Epidermal melanocyte (primary cell): ENCODE measurements at regions not wholly inside any gene's neighbourhood (a gene's known extent, or its start where the extent isn't known, plus 50 kb on each side); places are given as distances from the start of the nearest gene placed in this dataset.
"Not testable (repeated sequence)": the region's sequence is repeated elsewhere in the genome, so short reads cannot be mapped to it uniquely, and the experiment has no call there.

ENCODE experiments used
- DNase-seq: peaks from one replicate; pipeline ENCODE4 v3.0.0; 2011; ENCODE audit warnings: low spot score; ENCODE audit not compliant: insufficient read length

GRCh38 chr2:59232394-59233165, 991.5 kb upstream of the FANCL start:
- DNase-seq, result no peak

DNA sequence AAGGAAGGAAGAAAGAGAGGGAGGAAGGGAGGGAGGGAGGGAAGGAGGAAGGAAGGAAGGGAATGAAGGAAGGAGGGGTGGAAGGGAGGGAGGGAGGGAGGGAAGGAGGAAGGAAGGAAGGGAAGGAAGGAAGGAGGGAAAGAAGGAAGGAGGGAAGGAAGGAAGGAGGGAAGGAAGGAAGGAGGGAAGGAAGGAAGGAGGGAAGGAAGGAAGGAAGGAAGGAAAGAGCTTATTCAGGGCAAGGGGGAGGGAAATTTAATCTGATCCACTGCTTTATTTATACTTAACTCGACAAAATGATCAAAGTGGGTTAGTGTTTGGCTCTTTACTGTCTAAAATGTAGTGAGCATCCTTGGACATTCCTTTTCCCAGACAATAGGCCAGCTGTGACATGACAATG, 985.2 kb upstream of the FANCL start:
- DNase-seq, result not testable (repeated sequence)

GRCh38 chr2:59223742-59224141, 982.6 kb upstream of the FANCL start:
- no peak for DNase-seq

- DNase-seq, result no peak
These were observed 976.2 kb upstream of the FANCL start for GRCh38 chr2:59217360-59217759.

GRCh38 chr2:59206361-59206760, 965.2 kb upstream of the FANCL start:
- no peak for DNase-seq

DNA sequence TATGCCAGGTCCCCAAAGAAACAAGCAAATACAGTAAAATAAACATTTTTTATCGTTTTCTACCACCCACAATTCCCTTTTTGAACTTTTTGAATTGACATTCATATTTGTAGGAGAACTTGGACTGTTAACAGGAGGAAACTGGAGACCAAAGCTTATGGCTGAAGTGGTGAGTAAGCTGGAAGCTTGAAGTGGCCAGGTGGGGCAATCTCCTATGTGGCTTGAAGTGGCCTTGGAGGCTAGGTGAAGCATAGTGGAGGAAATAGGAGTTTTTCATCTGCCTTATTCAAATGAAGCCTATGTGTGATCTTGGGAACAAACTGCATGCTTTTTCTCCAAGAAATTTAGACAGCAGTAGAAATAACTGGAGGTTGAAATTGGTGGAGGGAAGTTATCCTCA, 962.9 kb upstream of the FANCL start:
- no peak for DNase-seq

DNA sequence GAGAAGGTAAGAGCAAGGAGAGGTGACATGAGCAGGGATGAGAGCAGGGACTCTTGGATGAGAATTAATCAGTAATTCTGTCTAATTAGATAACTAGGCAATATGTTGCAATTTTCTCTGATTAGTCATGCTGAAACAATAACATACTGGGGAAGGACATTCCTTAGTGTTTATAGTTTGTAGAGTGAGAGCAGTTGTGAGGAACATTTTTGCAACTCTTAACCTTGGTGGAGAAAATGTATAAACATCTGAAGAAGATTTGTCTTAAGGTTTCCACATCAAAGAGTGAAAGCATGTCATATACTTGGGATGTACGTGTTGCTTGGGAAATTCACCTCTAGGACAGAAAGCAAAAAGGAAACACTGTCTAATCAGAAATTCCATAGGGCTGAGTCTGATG, 955.4 kb upstream of the FANCL start:
- DNase-seq, result no peak

- DNase-seq, result no peak
These were observed 954.7 kb upstream of the FANCL start for GRCh38 chr2:59195851-59196250.

DNA sequence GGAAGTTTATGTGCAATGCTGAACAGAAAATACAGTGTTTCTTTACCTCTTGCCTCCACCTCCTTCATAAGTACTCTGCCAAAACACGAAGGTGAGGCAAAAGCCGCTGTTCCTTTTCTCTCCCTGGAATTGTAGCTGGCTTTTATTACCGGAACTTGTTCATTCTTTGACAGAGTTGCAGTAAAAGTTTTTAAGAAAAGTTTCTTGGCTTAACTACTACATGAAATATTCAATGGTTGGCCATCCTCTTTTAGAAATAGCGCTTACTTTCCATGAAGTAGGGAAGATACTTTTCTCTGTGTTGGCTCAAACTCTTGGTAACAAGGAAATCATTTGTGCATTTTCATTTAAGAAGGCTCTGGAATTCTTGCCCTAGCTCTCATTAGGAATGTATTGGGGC, 950.7 kb upstream of the FANCL start:
- DNase-seq, result no peak

DNA sequence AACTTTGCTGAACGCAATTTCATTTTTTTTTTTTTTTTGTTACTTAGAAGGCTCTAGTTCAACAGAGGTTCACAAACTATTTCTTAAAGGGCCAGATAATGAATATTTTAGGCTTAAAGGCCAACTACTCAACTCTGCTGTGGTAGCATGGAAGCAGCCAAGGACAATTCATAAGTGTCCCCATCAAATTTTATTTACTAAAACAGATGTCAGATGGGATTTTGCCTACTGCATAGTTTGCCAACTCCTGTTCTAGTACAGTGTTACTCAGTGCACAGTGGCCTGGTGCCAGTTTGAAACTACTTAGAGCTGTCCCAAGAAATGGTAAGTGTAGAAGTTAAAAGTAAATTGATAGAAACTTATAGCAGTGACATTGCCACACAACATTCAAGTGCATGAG, 949.4 kb upstream of the FANCL start:
- no peak for DNase-seq

- no peak for DNase-seq
These were observed 943.3 kb upstream of the FANCL start for GRCh38 chr2:59184276-59185020.

DNA sequence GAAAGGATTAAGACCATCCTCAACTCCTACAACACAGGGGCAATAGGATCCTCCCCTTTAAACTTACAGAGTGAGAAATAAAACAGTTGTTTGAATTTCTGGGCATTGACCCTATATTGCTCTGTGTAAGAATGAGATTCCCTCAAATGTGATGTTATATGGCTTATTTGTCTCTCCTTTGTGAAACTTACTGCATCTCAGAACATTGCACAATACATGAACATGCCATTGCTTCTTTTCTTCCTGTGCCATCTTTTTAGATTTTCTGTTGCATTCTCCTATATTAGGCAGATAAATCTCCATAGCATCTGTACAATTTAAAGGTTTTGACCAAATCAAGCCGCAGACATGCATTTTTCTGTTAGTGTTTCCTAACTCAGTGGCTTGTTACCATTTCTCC, 941.9 kb upstream of the FANCL start:
- no peak for DNase-seq

DNA sequence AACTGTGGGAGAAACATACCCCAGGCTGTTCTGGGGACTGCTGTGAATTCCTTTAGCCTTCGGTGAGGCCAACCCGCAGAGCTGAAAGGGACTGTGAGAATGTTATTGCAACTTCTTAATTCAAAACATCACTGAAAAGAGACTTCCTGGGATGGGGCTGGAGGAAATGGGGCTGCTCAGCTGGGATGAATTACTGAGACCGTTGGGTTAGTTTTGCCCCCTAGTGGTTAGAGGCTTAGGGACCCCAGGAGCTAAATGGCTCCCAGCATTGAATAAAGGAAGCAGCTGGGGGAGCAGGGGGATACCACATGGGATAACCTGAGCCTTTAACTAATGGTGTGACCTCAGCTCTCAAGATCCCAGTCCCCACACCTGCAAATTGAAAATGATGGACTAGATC, 941.1 kb upstream of the FANCL start:
- DNase-seq, result no peak

- no peak for DNase-seq
These were observed 940.2 kb upstream of the FANCL start for GRCh38 chr2:59181347-59181746.

DNA sequence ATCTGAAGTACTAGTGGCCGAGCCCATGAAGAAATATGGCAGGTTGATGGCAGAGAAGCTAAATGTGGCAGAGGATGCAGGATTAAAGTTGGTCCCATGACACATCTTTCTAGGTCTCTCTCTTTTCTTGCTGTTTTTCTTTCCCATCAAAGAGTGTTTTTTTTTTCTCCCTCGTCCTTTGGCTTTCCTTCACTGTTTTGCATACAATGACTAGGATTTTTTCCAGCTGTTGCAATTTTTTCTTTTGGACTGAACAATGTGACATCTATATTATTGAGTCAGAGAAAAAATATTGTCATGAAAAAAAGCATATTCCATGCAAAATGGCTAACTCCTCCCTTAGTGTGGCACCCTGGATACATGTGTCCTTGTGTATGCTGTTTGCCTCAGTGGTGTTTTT, 939.5 kb upstream of the FANCL start:
- DNase-seq, result no peak

DNA sequence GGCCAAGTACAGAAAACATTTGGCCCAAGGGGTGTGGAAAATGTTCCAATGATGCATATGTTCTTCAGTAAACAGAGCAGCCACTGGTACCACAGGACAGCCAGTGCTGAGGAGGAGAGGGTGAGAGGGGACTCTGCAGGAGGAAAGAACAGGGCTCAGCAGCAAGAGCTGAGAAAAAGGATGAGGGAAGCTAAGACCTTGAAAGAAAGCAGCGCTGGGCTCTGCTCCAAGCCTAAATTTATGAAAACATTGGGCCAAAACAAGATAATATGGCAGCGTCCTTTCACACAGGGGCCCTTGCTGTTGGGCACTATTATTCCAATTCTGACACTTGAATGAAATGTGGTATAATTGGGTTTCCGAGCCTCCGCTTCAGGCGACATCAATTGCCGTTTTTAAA, 939.0 kb upstream of the FANCL start:
- no peak for DNase-seq

- DNase-seq, result no peak
These were observed 936.6 kb upstream of the FANCL start for GRCh38 chr2:59177748-59178147.

DNA sequence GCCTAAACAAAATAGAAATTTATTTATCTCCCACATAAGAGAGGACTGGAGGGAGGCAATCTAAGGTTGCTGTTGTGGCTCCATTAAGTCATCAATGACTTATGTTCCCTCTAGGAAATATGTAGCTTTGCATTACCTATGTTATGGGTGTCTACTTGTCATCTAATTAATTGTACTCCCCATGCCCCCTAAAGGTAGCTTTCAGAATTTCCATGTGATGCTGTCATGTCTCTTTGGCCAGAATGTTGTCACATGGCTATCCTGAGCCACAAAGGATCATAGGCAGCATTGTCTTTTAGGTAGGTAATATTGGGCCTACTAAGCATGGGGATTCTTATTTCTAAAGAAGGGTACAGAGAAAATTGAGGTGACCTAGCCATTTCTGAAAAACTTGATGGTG, 935.6 kb upstream of the FANCL start:
- no peak for DNase-seq

DNA sequence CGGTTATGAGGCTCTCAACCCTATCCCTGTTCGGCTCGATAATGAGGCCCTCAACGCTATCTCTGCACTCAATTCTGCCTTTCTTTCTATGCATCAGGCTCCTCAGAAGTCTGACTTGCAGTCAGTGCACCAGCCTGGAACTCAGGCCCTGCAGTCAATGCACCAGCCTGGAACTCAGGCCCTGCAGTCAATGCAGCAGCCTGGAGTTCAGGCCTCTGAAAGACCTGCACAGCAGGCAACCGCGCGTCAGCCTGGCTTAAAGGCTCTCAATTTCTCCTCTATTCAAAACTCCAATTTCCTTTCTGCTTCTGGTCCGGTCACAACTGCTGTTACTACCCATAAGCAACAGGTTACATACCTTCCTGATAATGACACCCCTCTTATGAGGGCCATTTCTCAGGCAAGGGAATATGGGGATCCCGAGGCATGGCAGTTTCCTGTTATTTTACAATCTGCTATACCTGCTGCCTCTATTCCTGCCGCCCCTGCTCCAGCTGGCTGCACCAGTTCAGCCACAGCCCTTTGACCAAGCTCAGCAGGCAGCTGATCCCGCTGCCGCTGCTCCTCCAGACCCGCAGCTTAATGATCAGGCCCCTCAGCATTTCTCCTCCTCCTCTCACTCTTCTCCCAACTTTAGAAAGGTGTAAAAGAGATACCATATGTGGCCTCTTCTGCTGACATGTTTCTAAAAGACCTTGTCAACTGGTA, 933.6 kb upstream of the FANCL start:
- DNase-seq, result no peak

GRCh38 chr2:59173325-59173724, 932.2 kb upstream of the FANCL start:
- no peak for DNase-seq

- DNase-seq, result no peak
These were observed 929.9 kb upstream of the FANCL start for GRCh38 chr2:59171019-59171418.

DNA sequence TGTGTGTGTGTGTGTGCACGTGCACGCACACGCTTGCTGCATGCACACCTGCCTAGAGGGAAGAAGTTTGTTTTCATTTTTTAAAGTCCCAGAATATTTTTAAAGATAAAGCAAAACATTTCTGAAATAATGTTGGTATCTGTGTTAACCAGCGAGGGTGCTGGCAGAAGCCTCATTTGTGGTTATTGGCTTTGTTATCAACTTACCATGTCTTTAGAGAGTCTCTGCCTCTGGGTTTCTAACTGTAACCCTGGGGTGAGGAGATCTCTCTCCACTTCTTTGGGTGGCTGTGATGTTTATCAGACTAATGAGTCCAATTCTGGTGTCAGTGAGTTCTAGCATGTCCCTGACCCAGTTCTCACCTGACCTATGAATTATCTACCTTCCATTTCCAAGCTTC, 927.6 kb upstream of the FANCL start:
- no peak for DNase-seq
